HG03045 (cell line): ENCODE measurements at regions not wholly inside any gene's neighbourhood (a gene's known extent, or its start where the extent isn't known, plus 50 kb on each side); places are given as distances from the start of the nearest gene placed in this dataset.

ENCODE experiments used
- ATAC-seq: cut with Tn5 transposase; IDR thresholded peaks from one replicate; pipeline ENCODE4 v1.9.1; 2021; ENCODE audit warnings: mild to moderate bottlenecking, moderate library complexity; ENCODE audit not compliant: unreplicated experiment

GRCh38 chr4:63644396-63644795 lies 764.9 kb downstream of the TECRL start:
- no peak for ATAC-seq

- no peak for ATAC-seq
Observed at GRCh38 chr4:63637270-63637669, 772.0 kb downstream of the TECRL start.

GRCh38 chr4:63632858-63633257 lies 776.4 kb downstream of the TECRL start:
- no peak for ATAC-seq

GRCh38 chr4:63620271-63620670 lies 789.0 kb downstream of the TECRL start:
- no peak for ATAC-seq

GRCh38 chr4:63619771-63620170 lies 789.5 kb downstream of the TECRL start:
- ATAC-seq = no peak

- no peak for ATAC-seq
Observed at GRCh38 chr4:63618883-63619718, 790.1 kb downstream of the TECRL start.

- ATAC-seq = no peak
Observed at GRCh38 chr4:63607169-63607872, 801.9 kb downstream of the TECRL start.

- no peak for ATAC-seq
Observed at GRCh38 chr4:63589796-63590195, 819.5 kb downstream of the TECRL start.

GRCh38 chr4:63583561-63583960 lies 825.7 kb downstream of the TECRL start:
- no peak for ATAC-seq

- no peak for ATAC-seq
Observed at GRCh38 chr4:63583007-63583406, 826.2 kb downstream of the TECRL start.

GRCh38 chr4:63580796-63581475 lies 828.3 kb downstream of the TECRL start:
- no peak for ATAC-seq

- no peak for ATAC-seq
Observed at GRCh38 chr4:63578383-63578782, 830.9 kb downstream of the TECRL start.

- no peak for ATAC-seq
Observed at GRCh38 chr4:63566658-63567057, 842.6 kb downstream of the TECRL start.

GRCh38 chr4:63563288-63564014 lies 845.8 kb downstream of the TECRL start:
- ATAC-seq = no peak

- no peak for ATAC-seq
Observed at GRCh38 chr4:63558709-63559108, 850.5 kb downstream of the TECRL start.

GRCh38 chr4:63556332-63556731 lies 852.9 kb downstream of the TECRL start:
- ATAC-seq = no peak

GRCh38 chr4:63553123-63553522 lies 856.1 kb downstream of the TECRL start:
- ATAC-seq = no peak

- no peak for ATAC-seq
Observed at GRCh38 chr4:63541828-63542227, 867.4 kb downstream of the TECRL start.

- no peak for ATAC-seq
Observed at GRCh38 chr4:63529581-63530337, 879.5 kb downstream of the TECRL start.

- no peak for ATAC-seq
Observed at GRCh38 chr4:63528256-63528991, 880.8 kb downstream of the TECRL start.
